K562 (cell line): ENCODE measurements at regions not wholly inside any gene's neighbourhood (a gene's known extent, or its start where the extent isn't known, plus 50 kb on each side); places are given as distances from the start of the nearest gene placed in this dataset.

ENCODE experiments used
- CAMTA2 ChIP-seq: fragments of 250-450 bp; sonication (Bioruptor Pico); conservative IDR thresholded peaks from 2 replicates; pipeline ENCODE4 v1.5.1; 2022
- ELF4 ChIP-seq: fragments of 450-650 bp; formaldehyde crosslinking; IDR thresholded peaks from 2 replicates; pipeline ENCODE4 v1.4.0; 2022; ENCODE audit warnings: missing genetic modification characterization
- EP300 ChIP-seq: IDR thresholded peaks from 2 replicates; pipeline ENCODE4 v1.6.1; 2012; ENCODE audit warnings: low read length, improper control_type of control experiment
- ESRRA ChIP-seq: fragments of 450-650 bp; IDR thresholded peaks from 2 replicates; pipeline ENCODE4 v1.6.1; 2014; ENCODE audit warnings: low read depth, mild to moderate bottlenecking, moderate library complexity, borderline replicate concordance
- EZH2 ChIP-seq: IDR thresholded peaks from 2 replicates; pipeline ENCODE4 v1.6.1; 2012; ENCODE audit warnings: low read depth, mild to moderate bottlenecking, inconsistent platforms, low read length, borderline replicate concordance
- MECOM ChIP-seq: fragments of 250-450 bp; sonication (Bioruptor Pico); IDR thresholded peaks from 2 replicates; pipeline ENCODE4 v1.8.0; 2022; ENCODE audit warnings: inconsistent platforms
- NFYB ChIP-seq: IDR thresholded peaks from 2 replicates; pipeline ENCODE4 v1.6.1; 2011; ENCODE audit warnings: mild to moderate bottlenecking, moderate library complexity; ENCODE audit not compliant: insufficient read length; ENCODE audit errors: extremely low read depth
- RAD21 ChIP-seq, 2 experiments: fragments of 250-450 bp in 1 of 2; fragments of 450-650 bp in 1 of 2; sonication (Bioruptor Pico) in 1 of 2; formaldehyde crosslinking in 1 of 2; IDR thresholded peaks in 1 of 2; conservative IDR thresholded peaks in 1 of 2; 2 replicates each; pipeline versions ENCODE4 v1.4.0 to v1.8.0; 2020 to 2022; ENCODE audit warnings: mild to moderate bottlenecking in 2 of 2, moderate library complexity in 1 of 2
- SIN3B ChIP-seq: fragments of 450-650 bp; IDR thresholded peaks from 2 replicates; pipeline ENCODE4 v1.6.1; 2017; ENCODE audit warnings: low read depth, mild to moderate bottlenecking, moderate library complexity
- TEAD4 ChIP-seq, 2 experiments: sonication (generic) in 1 of 2; formaldehyde crosslinking in 1 of 2; IDR thresholded peaks; 2 replicates each; pipeline versions ENCODE4 v1.6.1 to v1.8.0; 2012 to 2022; ENCODE audit warnings: borderline replicate concordance in 1 of 2, inconsistent platforms in 1 of 2, low read length in 1 of 2, mild to moderate bottlenecking in 1 of 2, missing genetic modification reagents in 1 of 2
- ZNF174 ChIP-seq: fragments of 250-450 bp; sonication (Bioruptor Pico); IDR thresholded peaks from 2 replicates; pipeline ENCODE4 v1.4.0; 2020; ENCODE audit warnings: mild to moderate bottlenecking
- ZNF263 ChIP-seq: sonication (generic); formaldehyde crosslinking; IDR thresholded peaks from 2 replicates; pipeline ENCODE4 v1.8.0; 2022; ENCODE audit warnings: mild to moderate bottlenecking, missing genetic modification reagents, borderline replicate concordance
- TF ChIP-seq, protein P1 (sequence below), 2 experiments: fragments of 450-650 bp; formaldehyde crosslinking in 1 of 2; IDR thresholded peaks; 2 replicates each; pipeline versions ENCODE4 v1.4.0 to v1.6.1; 2014 to 2020; ENCODE audit warnings: mild to moderate bottlenecking in 2 of 2, borderline replicate concordance in 1 of 2, low read depth in 1 of 2
- TF ChIP-seq, protein P2 (sequence below), 3 experiments: IDR thresholded peaks in 2 of 3; conservative IDR thresholded peaks in 1 of 3; 2 replicates each; pipeline ENCODE4 v1.5.1; 2011 to 2012; ENCODE audit warnings: low read length in 3 of 3, mild to moderate bottlenecking in 3 of 3, control low read depth in 2 of 3, improper control_type of control experiment in 1 of 3, inconsistent platforms in 1 of 3, low read depth in 1 of 3, mixed read lengths in 1 of 3, moderate library complexity in 1 of 3; ENCODE audit not compliant: insufficient read depth in 2 of 3

DNA sequence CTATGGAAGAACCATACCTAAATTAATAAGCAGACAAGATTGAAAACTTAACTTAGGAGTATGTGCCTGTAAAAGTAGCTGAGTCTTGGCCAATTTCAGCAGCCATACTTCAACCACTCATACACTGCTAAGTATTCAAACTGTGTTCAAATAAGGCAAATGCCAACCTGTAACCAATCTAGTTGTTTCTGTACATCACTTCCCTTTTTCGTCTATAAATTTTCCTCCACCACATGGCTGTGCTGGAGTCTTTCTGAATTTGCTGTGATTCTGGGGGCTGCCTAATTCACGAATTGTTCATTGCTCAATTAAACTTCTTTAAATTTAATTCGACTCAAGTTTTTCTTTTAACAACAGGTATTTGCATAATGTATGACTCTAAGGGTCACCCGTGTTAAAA is 184.4 kb downstream of the PLK2 start:
- no peak for TF ChIP-seq NFYB
- TF ChIP-seq, protein P1, sequence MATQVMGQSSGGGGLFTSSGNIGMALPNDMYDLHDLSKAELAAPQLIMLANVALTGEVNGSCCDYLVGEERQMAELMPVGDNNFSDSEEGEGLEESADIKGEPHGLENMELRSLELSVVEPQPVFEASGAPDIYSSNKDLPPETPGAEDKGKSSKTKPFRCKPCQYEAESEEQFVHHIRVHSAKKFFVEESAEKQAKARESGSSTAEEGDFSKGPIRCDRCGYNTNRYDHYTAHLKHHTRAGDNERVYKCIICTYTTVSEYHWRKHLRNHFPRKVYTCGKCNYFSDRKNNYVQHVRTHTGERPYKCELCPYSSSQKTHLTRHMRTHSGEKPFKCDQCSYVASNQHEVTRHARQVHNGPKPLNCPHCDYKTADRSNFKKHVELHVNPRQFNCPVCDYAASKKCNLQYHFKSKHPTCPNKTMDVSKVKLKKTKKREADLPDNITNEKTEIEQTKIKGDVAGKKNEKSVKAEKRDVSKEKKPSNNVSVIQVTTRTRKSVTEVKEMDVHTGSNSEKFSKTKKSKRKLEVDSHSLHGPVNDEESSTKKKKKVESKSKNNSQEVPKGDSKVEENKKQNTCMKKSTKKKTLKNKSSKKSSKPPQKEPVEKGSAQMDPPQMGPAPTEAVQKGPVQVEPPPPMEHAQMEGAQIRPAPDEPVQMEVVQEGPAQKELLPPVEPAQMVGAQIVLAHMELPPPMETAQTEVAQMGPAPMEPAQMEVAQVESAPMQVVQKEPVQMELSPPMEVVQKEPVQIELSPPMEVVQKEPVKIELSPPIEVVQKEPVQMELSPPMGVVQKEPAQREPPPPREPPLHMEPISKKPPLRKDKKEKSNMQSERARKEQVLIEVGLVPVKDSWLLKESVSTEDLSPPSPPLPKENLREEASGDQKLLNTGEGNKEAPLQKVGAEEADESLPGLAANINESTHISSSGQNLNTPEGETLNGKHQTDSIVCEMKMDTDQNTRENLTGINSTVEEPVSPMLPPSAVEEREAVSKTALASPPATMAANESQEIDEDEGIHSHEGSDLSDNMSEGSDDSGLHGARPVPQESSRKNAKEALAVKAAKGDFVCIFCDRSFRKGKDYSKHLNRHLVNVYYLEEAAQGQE (IDR thresholded peaks at IDR 0.05; ENCODE audit: borderline replicate concordance), result no peak
- TF ChIP-seq, protein P1 (CRISPR knock-in tag; IDR thresholded peaks at IDR 0.05; ENCODE audit: low read depth), result no peak
- TF ChIP-seq ZNF174 (CRISPR knock-in tag), result no peak
- TF ChIP-seq ZNF263, result no peak
- TF ChIP-seq EZH2, result no peak
- TF ChIP-seq, protein P2, sequence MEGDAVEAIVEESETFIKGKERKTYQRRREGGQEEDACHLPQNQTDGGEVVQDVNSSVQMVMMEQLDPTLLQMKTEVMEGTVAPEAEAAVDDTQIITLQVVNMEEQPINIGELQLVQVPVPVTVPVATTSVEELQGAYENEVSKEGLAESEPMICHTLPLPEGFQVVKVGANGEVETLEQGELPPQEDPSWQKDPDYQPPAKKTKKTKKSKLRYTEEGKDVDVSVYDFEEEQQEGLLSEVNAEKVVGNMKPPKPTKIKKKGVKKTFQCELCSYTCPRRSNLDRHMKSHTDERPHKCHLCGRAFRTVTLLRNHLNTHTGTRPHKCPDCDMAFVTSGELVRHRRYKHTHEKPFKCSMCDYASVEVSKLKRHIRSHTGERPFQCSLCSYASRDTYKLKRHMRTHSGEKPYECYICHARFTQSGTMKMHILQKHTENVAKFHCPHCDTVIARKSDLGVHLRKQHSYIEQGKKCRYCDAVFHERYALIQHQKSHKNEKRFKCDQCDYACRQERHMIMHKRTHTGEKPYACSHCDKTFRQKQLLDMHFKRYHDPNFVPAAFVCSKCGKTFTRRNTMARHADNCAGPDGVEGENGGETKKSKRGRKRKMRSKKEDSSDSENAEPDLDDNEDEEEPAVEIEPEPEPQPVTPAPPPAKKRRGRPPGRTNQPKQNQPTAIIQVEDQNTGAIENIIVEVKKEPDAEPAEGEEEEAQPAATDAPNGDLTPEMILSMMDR (IDR thresholded peaks at IDR 0.05 in 2 of 3, conservative IDR thresholded peaks at IDR 0.05 in 1 of 3; ENCODE audit: insufficient read depth in 2 of 3, low read depth in 1 of 3, low read length in 3 of 3), result no peak
- no peak for TF ChIP-seq ELF4 (CRISPR knock-in tag)
- no peak for TF ChIP-seq EP300
- TF ChIP-seq CAMTA2 (CRISPR knock-in tag), result no peak
- no peak for TF ChIP-seq MECOM (CRISPR knock-in tag)
- TF ChIP-seq TEAD4 (IDR thresholded peaks at IDR 0.05; ENCODE audit: low read length), result no peak
- no peak for TF ChIP-seq TEAD4 (CRISPR knock-in tag; IDR thresholded peaks at IDR 0.05; ENCODE audit: borderline replicate concordance)
- TF ChIP-seq RAD21 (CRISPR knock-in tag; conservative IDR thresholded peaks at IDR 0.05 in 1 of 2, IDR thresholded peaks at IDR 0.05 in 1 of 2), result no peak
- no peak for TF ChIP-seq SIN3B
- no peak for TF ChIP-seq ESRRA
